ENCODE measurements at regions not wholly inside any gene's neighbourhood (a gene's known extent, or its start where the extent isn't known, plus 50 kb on each side); places are given as distances from the start of the nearest gene placed in this dataset.

DNA sequence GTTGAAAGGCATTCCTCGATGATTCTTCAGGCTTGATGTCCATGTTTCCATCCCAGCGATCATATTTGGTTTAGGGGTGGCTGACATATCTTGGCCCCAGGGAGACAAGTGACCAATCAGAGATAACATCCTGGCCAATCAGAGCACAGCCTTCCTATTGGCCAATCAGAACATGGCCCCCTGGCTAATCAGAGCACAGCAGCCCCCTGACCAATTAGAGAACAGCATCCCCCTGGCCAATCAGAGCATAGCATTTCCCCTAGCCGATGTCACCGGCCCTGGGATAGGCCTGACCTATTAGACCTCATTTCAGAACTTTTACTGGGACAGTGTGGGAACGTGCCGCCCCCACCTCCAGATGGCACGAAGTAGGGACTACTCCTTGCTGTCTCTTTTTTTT is 182.2 kb downstream of the AACS start:
- TF ChIP-seq, protein P1, sequence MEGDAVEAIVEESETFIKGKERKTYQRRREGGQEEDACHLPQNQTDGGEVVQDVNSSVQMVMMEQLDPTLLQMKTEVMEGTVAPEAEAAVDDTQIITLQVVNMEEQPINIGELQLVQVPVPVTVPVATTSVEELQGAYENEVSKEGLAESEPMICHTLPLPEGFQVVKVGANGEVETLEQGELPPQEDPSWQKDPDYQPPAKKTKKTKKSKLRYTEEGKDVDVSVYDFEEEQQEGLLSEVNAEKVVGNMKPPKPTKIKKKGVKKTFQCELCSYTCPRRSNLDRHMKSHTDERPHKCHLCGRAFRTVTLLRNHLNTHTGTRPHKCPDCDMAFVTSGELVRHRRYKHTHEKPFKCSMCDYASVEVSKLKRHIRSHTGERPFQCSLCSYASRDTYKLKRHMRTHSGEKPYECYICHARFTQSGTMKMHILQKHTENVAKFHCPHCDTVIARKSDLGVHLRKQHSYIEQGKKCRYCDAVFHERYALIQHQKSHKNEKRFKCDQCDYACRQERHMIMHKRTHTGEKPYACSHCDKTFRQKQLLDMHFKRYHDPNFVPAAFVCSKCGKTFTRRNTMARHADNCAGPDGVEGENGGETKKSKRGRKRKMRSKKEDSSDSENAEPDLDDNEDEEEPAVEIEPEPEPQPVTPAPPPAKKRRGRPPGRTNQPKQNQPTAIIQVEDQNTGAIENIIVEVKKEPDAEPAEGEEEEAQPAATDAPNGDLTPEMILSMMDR (IDR thresholded peaks at IDR 0.05 in 4 of 5, conservative IDR thresholded peaks at IDR 0.05 in 1 of 5), result no peak
- no peak for TF ChIP-seq POLR2A (IDR thresholded peaks at IDR 0.05)
- in situ Hi-C loops (cut with MboI; ENCODE audit: low sequenced_read_pairs in 4 of 4), result no loop called here
- intact Hi-C loops (cut with DNase I; ENCODE audit: low total_unique reads), result no loop called here
- Histone ChIP-seq H3K4me1 (peaks cover 4 to 5% of the 10 kb centered on the region in 2 donors), H3K36me3 (no peaks in the 10 kb centered on the region), H3K27me3 (no peaks in the 10 kb centered on the region), H3K27ac (no peak overlapping the region), H3K9me3 (no peaks in the 10 kb centered on the region), H3K4me3 (no peak overlapping the region)
- no peak for DNase-seq
- ATAC-seq, result no peak

- intact Hi-C loops (cut with DNase I; ENCODE audit: low total_unique reads) (no loop called here), in situ Hi-C loops (cut with MboI; ENCODE audit: low sequenced_read_pairs in 4 of 4) (no loop called here)
- no peaks in the 10 kb centered on the region for H3K9me3 ChIP-seq
- DNase-seq (no peak), ATAC-seq (no peak)
- peaks cover 4 to 5% of the 10 kb centered on the region in 2 donors for H3K4me1 ChIP-seq
- no peak overlapping the region for H3K4me3 ChIP-seq
- no peak overlapping the region for H3K27ac ChIP-seq
- no peak for TF ChIP-seq POLR2A (IDR thresholded peaks at IDR 0.05)
- TF ChIP-seq, protein P1 (IDR thresholded peaks at IDR 0.05 in 4 of 5, conservative IDR thresholded peaks at IDR 0.05 in 1 of 5), result no peak
- no peaks in the 10 kb centered on the region for H3K36me3 ChIP-seq
- no peaks in the 10 kb centered on the region for H3K27me3 ChIP-seq
These were observed 184.0 kb downstream of the AACS start for GRCh38 chr12:125249066-125249824.

DNA sequence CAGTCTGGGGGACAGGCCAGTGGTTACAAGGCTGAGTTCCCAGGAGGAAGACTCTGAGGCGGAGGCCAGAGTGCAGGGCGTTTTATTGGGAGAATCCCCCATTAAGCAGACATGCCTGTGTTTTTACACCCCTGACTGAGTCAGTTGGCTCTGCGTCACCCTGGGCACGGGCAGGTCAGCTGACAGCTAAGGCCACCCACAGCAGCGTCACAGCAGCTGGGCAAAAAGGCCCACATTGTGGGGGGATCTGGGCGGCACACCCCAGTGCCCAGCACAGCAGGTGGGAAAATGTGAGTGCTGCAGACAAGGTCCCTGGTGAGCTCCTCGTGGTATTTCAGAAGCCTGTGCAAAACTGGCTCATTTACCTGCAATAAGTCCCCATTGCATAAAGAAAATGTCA is 184.7 kb downstream of the AACS start:
- Histone ChIP-seq H3K27me3 (no peaks in the 10 kb centered on the region), H3K4me1 (peaks cover 4 to 5% of the 10 kb centered on the region in 2 donors), H3K27ac (no peak overlapping the region), H3K36me3 (no peaks in the 10 kb centered on the region), H3K9me3 (no peaks in the 10 kb centered on the region), H3K4me3 (no peak overlapping the region)
- in situ Hi-C loops (cut with MboI; ENCODE audit: low sequenced_read_pairs in 4 of 4), result no loop called here
- TF ChIP-seq POLR2A (IDR thresholded peaks at IDR 0.05), result no peak
- TF ChIP-seq, protein P1 (IDR thresholded peaks at IDR 0.05 in 4 of 5, conservative IDR thresholded peaks at IDR 0.05 in 1 of 5), result no peak
- ATAC-seq (no peak), DNase-seq (no peak)
- intact Hi-C loops (cut with DNase I; ENCODE audit: low total_unique reads), result no loop called here

DNA sequence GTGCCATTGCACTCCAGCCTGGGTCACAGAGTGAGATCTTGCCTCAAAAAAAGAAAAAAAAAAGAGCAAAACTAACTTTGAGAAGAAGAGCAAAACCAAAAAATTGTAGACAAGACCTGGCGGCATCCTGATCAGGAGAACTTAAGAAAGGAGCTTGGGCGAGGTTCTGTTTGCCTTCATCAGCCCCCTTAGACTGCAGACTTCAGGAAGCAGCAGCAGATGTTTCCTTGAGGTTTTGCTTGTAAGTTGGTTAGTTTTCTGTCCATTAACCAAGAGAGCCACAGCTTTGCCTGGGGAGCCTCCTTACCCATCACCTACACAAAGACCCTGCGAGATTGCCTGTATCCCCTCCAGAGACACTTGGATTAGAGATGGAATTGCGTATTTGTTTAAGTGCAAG is 189.0 kb downstream of the AACS start:
- no peaks in the 10 kb centered on the region for H3K4me1 ChIP-seq
- ATAC-seq (no peak), DNase-seq (no peak)
- no peak for TF ChIP-seq POLR2A (IDR thresholded peaks at IDR 0.05)
- TF ChIP-seq, protein P1 (IDR thresholded peaks at IDR 0.05 in 4 of 5, conservative IDR thresholded peaks at IDR 0.05 in 1 of 5), result no peak
- in situ Hi-C loops (cut with MboI; ENCODE audit: low sequenced_read_pairs in 4 of 4), result no loop called here
- no peak overlapping the region for H3K4me3 ChIP-seq
- intact Hi-C loops (cut with DNase I; ENCODE audit: low total_unique reads), result no loop called here
- no peak overlapping the region for H3K27ac ChIP-seq
- no peaks in the 10 kb centered on the region for H3K27me3 ChIP-seq
- no peaks in the 10 kb centered on the region for H3K36me3 ChIP-seq
- no peaks in the 10 kb centered on the region for H3K9me3 ChIP-seq

- no peak for ATAC-seq
- intact Hi-C loops (cut with DNase I; ENCODE audit: low total_unique reads), result no loop called here
- TF ChIP-seq POLR2A (IDR thresholded peaks at IDR 0.05), result no peak
- TF ChIP-seq, protein P1 (IDR thresholded peaks at IDR 0.05 in 4 of 5, conservative IDR thresholded peaks at IDR 0.05 in 1 of 5), result no peak
- no peaks in the 10 kb centered on the region for H3K4me1 ChIP-seq
- no peaks in the 10 kb centered on the region for H3K27me3 ChIP-seq
- no peak for DNase-seq
- no peak overlapping the region for H3K4me3 ChIP-seq
- no peak overlapping the region for H3K27ac ChIP-seq
- in situ Hi-C loops (cut with MboI; ENCODE audit: low sequenced_read_pairs in 4 of 4), result no loop called here
- no peaks in the 10 kb centered on the region for H3K36me3 ChIP-seq
- no peaks in the 10 kb centered on the region for H3K9me3 ChIP-seq
These were observed 189.6 kb downstream of the AACS start for GRCh38 chr12:125254856-125255255.

All from gastrocnemius medialis (tissue), 4 donors.